ENCODE measurements at regions not wholly inside any gene's neighbourhood (a gene's known extent, or its start where the extent isn't known, plus 50 kb on each side); places are given as distances from the start of the nearest gene placed in this dataset.

GRCh38 chr5:124206540-124206939, 539.9 kb downstream of the ZNF608 start:
- TF ChIP-seq LCORL (IDR thresholded peaks at IDR 0.05) (peak; percentile 78), LCORL (CRISPR knock-in tag; IDR thresholded peaks at IDR 0.05) (no peak), ZNF891 (CRISPR knock-in tag; IDR thresholded peaks at IDR 0.05) (no peak), ZNF7 (CRISPR knock-in tag; IDR thresholded peaks at IDR 0.05) (no peak)
- intact Hi-C loops (cut with micrococcal nuclease; ENCODE audit: unreplicated experiment): no loop called here
- Histone ChIP-seq H3K27me3 (ENCODE audit: control insufficient read depth in 1 of 2, insufficient read depth in 2 of 2, low read length in 2 of 2) (no peaks in the 10 kb centered on the region), H3K4me3 (replicated peaks in 1 of 3; ENCODE audit: insufficient read depth in 1 of 3, low read depth in 2 of 3, low read length in 3 of 3) (no peak overlapping the region), H3K4me2 (ENCODE audit: low read depth, low read length) (no peak overlapping the region), H4K20me1 (ENCODE audit: insufficient read depth, low read length) (no peaks in the 10 kb centered on the region), H3K4me1 (ENCODE audit: insufficient read depth, low read length) (no peaks in the 10 kb centered on the region), H3K9ac (ENCODE audit: insufficient read depth, low read depth, low read length) (no peak overlapping the region), H2AFZ (ENCODE audit: low read length) (no peak overlapping the region), H3K27ac (ENCODE audit: extremely low read length, insufficient read depth, low read length) (no peak overlapping the region), H3K79me2 (ENCODE audit: insufficient read depth, low read length) (no peaks in the 10 kb centered on the region), H3K36me3 (replicated peaks in 1 of 2; ENCODE audit: control insufficient read depth in 1 of 2, insufficient read depth in 2 of 2, low read length in 2 of 2) (no peaks in the 10 kb centered on the region), H3K9me3 (ENCODE audit: low read length) (peaks cover 56% of the 10 kb centered on the region)
- POLR2A ChIA-PET: no interaction called here
- in situ Hi-C loops (cut with HindIII; ENCODE audit: extremely low pct_ligation_motif_present, low pct_unique_long_range_greater_than_20kb): no loop called here
- CTCF ChIA-PET (ENCODE audit: low intra/inter-chr PET ratio, low total read pairs): no interaction called here
- 22% methylated on average over 2 of the region's 2 CpGs for WGBS (ENCODE audit: low lambda C conversion rate)
- ATAC-seq (no peak), FAIRE-seq (no peak), DNase-seq (ENCODE audit: low spot score) (no peak)
- BruUV-seq (replicated peaks): no TSS peak

GRCh38 chr5:124203303-124203702, 543.1 kb downstream of the ZNF608 start:
- FAIRE-seq (no peak), ATAC-seq (no peak), DNase-seq (ENCODE audit: low spot score) (no peak)
- H2AFZ ChIP-seq (ENCODE audit: low read length): no peak overlapping the region
- 13% methylated on average over 2 of the region's 4 CpGs for WGBS (ENCODE audit: low lambda C conversion rate)
- CTCF ChIA-PET (ENCODE audit: low intra/inter-chr PET ratio, low total read pairs): no interaction called here
- in situ Hi-C loops (cut with HindIII; ENCODE audit: extremely low pct_ligation_motif_present, low pct_unique_long_range_greater_than_20kb) (no loop called here), intact Hi-C loops (cut with micrococcal nuclease; ENCODE audit: unreplicated experiment) (no loop called here)
- TF ChIP-seq ZFP36 (IDR thresholded peaks at IDR 0.05; ENCODE audit: borderline replicate concordance, low read depth, low read length, partially characterized antibody) (peak; percentile 20), ZNF276 (CRISPR knock-in tag; IDR thresholded peaks at IDR 0.05; ENCODE audit: low read depth) (no peak)
- no peaks in the 10 kb centered on the region for H4K20me1 ChIP-seq (ENCODE audit: insufficient read depth, low read length)
- H3K27ac ChIP-seq (ENCODE audit: extremely low read length, insufficient read depth, low read length): no peak overlapping the region
- no TSS peak for BruUV-seq (replicated peaks)
- H3K4me2 ChIP-seq (ENCODE audit: low read depth, low read length): no peak overlapping the region
- H3K36me3 ChIP-seq (replicated peaks in 1 of 2; ENCODE audit: control insufficient read depth in 1 of 2, insufficient read depth in 2 of 2, low read length in 2 of 2): no peaks in the 10 kb centered on the region
- H3K4me1 ChIP-seq (ENCODE audit: insufficient read depth, low read length): no peaks in the 10 kb centered on the region
- H3K79me2 ChIP-seq (ENCODE audit: insufficient read depth, low read length): no peaks in the 10 kb centered on the region
- no peak overlapping the region for H3K4me3 ChIP-seq (replicated peaks in 1 of 3; ENCODE audit: insufficient read depth in 1 of 3, low read depth in 2 of 3, low read length in 3 of 3)
- H3K9me3 ChIP-seq (ENCODE audit: low read length): peaks cover 56% of the 10 kb centered on the region
- H3K9ac ChIP-seq (ENCODE audit: insufficient read depth, low read depth, low read length): no peak overlapping the region
- POLR2A ChIA-PET: no interaction called here
- H3K27me3 ChIP-seq (ENCODE audit: control insufficient read depth in 1 of 2, insufficient read depth in 2 of 2, low read length in 2 of 2): no peaks in the 10 kb centered on the region
